Right lobe of liver (tissue), 6 donors: ENCODE measurements at regions not wholly inside any gene's neighbourhood (a gene's known extent, or its start where the extent isn't known, plus 50 kb on each side); places are given as distances from the start of the nearest gene placed in this dataset.

Experiments
- ATAC-seq, 4 donors: fragments of 200-7000 bp; cut with Tn5 transposase; one replicate each; pipeline ENCODE4 v1.9.1; 2020; ENCODE audit warnings: mild to moderate bottlenecking in 4 of 4, moderate library complexity in 4 of 4
- DNase-seq, 3 donors: peaks; one replicate each; pipeline ENCODE4 v3.0.0-alpha.2; 2020
- H3K27ac ChIP-seq, 3 donors: fragments of 200-600 bp; one replicate each; pipeline ENCODE4 v1.8.0; 2022
- H3K27me3 ChIP-seq, 2 donors: fragments of 200-600 bp; one replicate each; pipeline ENCODE4 v1.8.0; 2022
- H3K36me3 ChIP-seq, 4 donors: fragments of 200-600 bp; sonication (generic) in 1 of 4; one replicate each; pipeline versions ENCODE4 v1.5.1 to v1.8.0; 2017 to 2022; ENCODE audit warnings: control low read depth in 1 of 4
- H3K4me1 ChIP-seq, 4 donors: fragments of 200-600 bp; sonication (generic) in 1 of 4; one replicate each; pipeline versions ENCODE4 v1.5.1 to v1.8.0; 2017 to 2022; ENCODE audit warnings: control low read depth in 1 of 4
- H3K4me3 ChIP-seq, 3 donors: fragments of 200-600 bp; one replicate each; pipeline ENCODE4 v1.8.0; 2022
- H3K9me3 ChIP-seq, 4 donors: fragments of 200-600 bp; sonication (generic) in 1 of 4; one replicate each; pipeline versions ENCODE4 v1.5.1 to v1.8.0; 2017 to 2022; ENCODE audit warnings: control low read depth in 1 of 4
- POLR2A ChIP-seq: fragments of 450-650 bp; IDR thresholded peaks from one replicate; pipeline ENCODE4 v1.6.1; 2017; ENCODE audit warnings: antibody characterized with exemption, mild to moderate bottlenecking
- WGBS: methylation state at CpG from one replicate; pipeline ENCODE4 v1.1.6; 2018; ENCODE audit warnings: low coverage, low lambda C conversion rate; ENCODE audit not compliant: insufficient coverage; ENCODE audit errors: missing lambda C conversion rate; 5-methylcytosine and 5-hydroxymethylcytosine counted together
- intact Hi-C, 2 donors: fragments of 100-400 bp; cut with DNase I; formaldehyde crosslinking; loops; one replicate each; pipeline versions ENCODE4 v1.11.2 to v1.14.1; 2022
- TF ChIP-seq, protein P1 (sequence below), 4 donors: fragments of 200-600 bp in 3 of 4; fragments of 450-650 bp in 1 of 4; IDR thresholded peaks; one replicate each; pipeline versions ENCODE4 v1.5.1 to v1.8.0; 2016 to 2022; ENCODE audit warnings: antibody characterized with exemption in 4 of 4, mild to moderate bottlenecking in 2 of 4
- donor health status: DM: no; HTN: yes; CAD: no.
- donor health status: DM: no; HTN: no; CAD: no.
- donor health status: DM: no; HTN: no; CAD: no.
- donor health status: DM: no; HTN: yes; CAD: no.
- donor health status: DM: no; HTN: yes; CAD: no.

DNA sequence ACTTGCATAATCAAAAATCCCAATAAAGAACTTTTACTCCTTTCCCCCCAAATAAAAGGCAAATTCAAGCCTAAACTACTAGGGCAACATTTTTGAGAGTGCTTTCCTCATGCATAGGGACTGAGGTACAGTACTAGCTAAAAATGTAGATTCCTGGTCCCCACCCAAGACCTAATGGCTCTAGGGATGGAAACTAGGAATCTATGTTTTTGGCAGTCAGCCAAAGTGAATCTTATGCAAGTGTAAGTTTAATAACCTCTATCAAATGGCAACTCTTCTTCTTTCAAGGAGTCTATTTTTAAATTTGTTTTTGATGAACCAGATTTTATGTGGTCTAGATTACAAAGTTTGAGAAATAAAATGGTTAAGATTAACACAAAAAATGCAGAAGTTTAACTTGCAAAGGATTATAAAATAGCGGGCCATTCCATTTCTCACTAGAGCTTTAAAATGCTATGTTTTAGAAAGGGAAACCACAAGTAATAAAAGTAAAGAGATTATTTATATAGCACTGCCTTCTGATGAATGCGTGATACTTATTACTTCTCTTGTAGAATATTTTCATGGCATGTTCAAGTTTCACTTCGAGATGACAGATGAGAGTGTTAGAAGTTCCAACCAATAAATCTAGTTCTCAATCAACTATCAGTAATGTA lies 70.4 kb upstream of the MDFIC start:
- intact Hi-C loops = no loop called here
- TF ChIP-seq, protein P1, sequence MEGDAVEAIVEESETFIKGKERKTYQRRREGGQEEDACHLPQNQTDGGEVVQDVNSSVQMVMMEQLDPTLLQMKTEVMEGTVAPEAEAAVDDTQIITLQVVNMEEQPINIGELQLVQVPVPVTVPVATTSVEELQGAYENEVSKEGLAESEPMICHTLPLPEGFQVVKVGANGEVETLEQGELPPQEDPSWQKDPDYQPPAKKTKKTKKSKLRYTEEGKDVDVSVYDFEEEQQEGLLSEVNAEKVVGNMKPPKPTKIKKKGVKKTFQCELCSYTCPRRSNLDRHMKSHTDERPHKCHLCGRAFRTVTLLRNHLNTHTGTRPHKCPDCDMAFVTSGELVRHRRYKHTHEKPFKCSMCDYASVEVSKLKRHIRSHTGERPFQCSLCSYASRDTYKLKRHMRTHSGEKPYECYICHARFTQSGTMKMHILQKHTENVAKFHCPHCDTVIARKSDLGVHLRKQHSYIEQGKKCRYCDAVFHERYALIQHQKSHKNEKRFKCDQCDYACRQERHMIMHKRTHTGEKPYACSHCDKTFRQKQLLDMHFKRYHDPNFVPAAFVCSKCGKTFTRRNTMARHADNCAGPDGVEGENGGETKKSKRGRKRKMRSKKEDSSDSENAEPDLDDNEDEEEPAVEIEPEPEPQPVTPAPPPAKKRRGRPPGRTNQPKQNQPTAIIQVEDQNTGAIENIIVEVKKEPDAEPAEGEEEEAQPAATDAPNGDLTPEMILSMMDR (IDR thresholded peaks at IDR 0.05) = no peak
- no peak for TF ChIP-seq POLR2A
- Histone ChIP-seq H3K9me3 (no peaks in the 10 kb centered on the region), H3K27ac (no peak overlapping the region), H3K27me3 (no peaks in the 10 kb centered on the region), H3K36me3 (no peaks in the 10 kb centered on the region), H3K4me1 (no peaks in the 10 kb centered on the region), H3K4me3 (no peak overlapping the region)
- ATAC-seq (no peak), DNase-seq (no peak)
- 55% methylated on average over 3 of the region's 3 CpGs for WGBS

DNA sequence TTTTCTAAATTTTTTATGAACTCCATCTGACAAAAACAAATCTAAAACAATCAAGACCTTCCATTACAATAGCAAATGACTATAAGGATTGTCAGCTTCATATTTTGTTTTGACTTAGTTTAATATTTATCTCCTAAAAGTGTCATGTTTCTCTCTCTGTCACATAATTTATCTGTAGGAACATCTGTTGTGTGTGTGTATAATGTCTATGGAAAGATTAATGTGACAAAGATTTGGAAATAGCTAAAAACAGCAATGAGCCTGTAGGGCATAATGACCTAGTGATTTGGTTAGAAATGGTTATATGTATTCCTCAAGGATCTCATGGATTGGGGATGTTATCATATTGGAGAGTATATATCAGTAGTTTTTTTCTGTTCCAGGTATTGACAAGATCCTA lies 69.6 kb upstream of the MDFIC start:
- Histone ChIP-seq H3K4me1 (no peaks in the 10 kb centered on the region), H3K27me3 (no peaks in the 10 kb centered on the region), H3K36me3 (no peaks in the 10 kb centered on the region), H3K9me3 (no peaks in the 10 kb centered on the region), H3K27ac (no peak overlapping the region), H3K4me3 (no peak overlapping the region)
- intact Hi-C loops = no loop called here
- no peak for ATAC-seq
- TF ChIP-seq POLR2A = no peak
- TF ChIP-seq, protein P1 (IDR thresholded peaks at IDR 0.05) = no peak
- no peak for DNase-seq

DNA sequence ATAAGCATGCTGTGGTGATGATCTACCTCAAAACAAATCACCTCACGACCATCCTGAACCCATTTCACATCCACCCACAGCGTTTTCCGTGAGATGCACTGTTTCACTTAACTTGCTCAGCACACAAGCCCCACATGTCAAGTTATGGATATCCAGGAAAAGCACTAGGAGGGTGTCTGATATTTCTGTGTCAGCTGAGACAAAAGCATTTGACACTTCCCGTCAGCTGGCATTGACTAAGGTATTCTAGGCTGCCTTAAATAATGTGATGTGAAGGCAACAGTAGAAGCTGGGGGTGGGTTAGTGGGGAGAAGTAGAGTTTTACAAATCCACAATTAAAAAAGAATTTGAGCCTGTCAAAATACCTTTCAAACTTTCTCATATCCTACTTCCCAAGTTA lies 68.7 kb upstream of the MDFIC start:
- no peak for ATAC-seq
- intact Hi-C loops = no loop called here

DNA sequence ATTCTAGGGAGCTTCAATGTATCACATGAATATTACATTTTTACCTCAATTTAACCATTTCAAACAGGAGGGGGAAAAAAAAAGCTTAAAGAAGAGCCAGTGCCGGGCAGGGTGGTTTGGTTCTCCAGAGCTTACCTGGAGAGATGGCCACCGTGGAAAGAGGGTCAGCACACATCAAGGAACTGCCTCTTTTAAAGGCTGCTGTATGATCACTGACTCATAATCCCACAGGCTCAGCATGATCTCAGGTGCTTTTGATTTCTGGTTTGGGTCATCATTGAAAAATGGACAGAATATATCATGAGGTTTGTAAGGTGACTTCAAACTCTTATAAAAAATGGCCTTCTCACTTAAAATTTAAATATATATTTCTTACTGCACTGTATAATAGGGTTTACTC lies 67.5 kb upstream of the MDFIC start:
- ATAC-seq = no peak
- no peak for TF ChIP-seq POLR2A
- TF ChIP-seq, protein P1 (IDR thresholded peaks at IDR 0.05) = no peak
- 79% methylated on average over 2 of the region's 2 CpGs for WGBS
- no peak for DNase-seq
- H3K27ac ChIP-seq = no peak overlapping the region
- no peaks in the 10 kb centered on the region for H3K4me1 ChIP-seq
- no peaks in the 10 kb centered on the region for H3K36me3 ChIP-seq
- H3K27me3 ChIP-seq = no peaks in the 10 kb centered on the region
- no peaks in the 10 kb centered on the region for H3K9me3 ChIP-seq
- no peak overlapping the region for H3K4me3 ChIP-seq
- intact Hi-C loops = no loop called here

More for the DNA sequence above, 68.7 kb upstream of the MDFIC start:
- TF ChIP-seq, protein P1 (IDR thresholded peaks at IDR 0.05) = no peak
- TF ChIP-seq POLR2A = no peak
- Histone ChIP-seq H3K4me3 (no peak overlapping the region), H3K4me1 (no peaks in the 10 kb centered on the region), H3K27ac (no peak overlapping the region), H3K9me3 (no peaks in the 10 kb centered on the region), H3K27me3 (no peaks in the 10 kb centered on the region), H3K36me3 (no peaks in the 10 kb centered on the region)
- DNase-seq = no peak
- 80% methylated on average over 4 of the region's 4 CpGs for WGBS

DNA sequence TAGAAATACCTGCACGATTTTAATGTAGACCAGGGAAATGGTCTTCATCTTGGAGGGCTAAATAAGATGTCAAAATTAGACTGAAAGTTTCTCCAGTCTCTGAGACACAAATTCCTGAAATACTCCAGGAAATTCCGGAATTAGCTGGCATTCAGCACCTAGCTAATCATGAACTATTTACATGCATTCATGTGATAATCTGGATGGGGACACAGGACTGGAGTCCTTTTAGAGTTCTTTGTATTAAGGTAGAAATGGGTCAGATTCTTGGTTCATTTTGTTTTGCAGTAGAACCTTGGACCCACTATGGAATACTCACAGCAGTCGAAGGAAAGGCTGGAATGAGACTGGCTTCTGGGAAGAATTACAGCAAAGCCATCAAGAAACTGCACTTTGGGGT lies 65.3 kb upstream of the MDFIC start:
- Histone ChIP-seq H3K27me3 (no peaks in the 10 kb centered on the region), H3K36me3 (no peaks in the 10 kb centered on the region), H3K4me3 (no peak overlapping the region), H3K4me1 (no peaks in the 10 kb centered on the region), H3K27ac (no peak overlapping the region), H3K9me3 (no peaks in the 10 kb centered on the region)
- WGBS = 47% methylated on average over 3 of the region's 3 CpGs
- intact Hi-C loops = no loop called here
- DNase-seq (no peak), ATAC-seq (no peak)
- TF ChIP-seq POLR2A = no peak
- TF ChIP-seq, protein P1 (IDR thresholded peaks at IDR 0.05) = no peak
